ENCODE measurements at regions not wholly inside any gene's neighbourhood (a gene's known extent, or its start where the extent isn't known, plus 50 kb on each side); places are given as distances from the start of the nearest gene placed in this dataset.

GRCh38 chr15:38090223-38090622, 155.8 kb downstream of the TMCO5A start:
- no peak for TF ChIP-seq CTCF (IDR thresholded peaks at IDR 0.05)
- no peak for TF ChIP-seq POLR2AphosphoS5 (IDR thresholded peaks at IDR 0.05)
- TF ChIP-seq POLR2A (IDR thresholded peaks at IDR 0.05), result no peak

All from transverse colon (tissue), 4 donors.